AG04450 (cell line): ENCODE measurements at regions not wholly inside any gene's neighbourhood (a gene's known extent, or its start where the extent isn't known, plus 50 kb on each side); places are given as distances from the start of the nearest gene placed in this dataset.

Experiments
- CTCF ChIA-PET: fragments of 300-600, 350-600 bp; formaldehyde crosslinking; extraction: SDS; loops from one replicate; lab custom pipeline; 2022; ENCODE audit warnings: antibody characterized with exemption, inconsistent platforms; lab: Charles Lee
- POLR2A ChIA-PET: fragments of 350-600 bp; formaldehyde crosslinking; extraction: SDS; loops from one replicate; lab custom pipeline; 2021; ENCODE audit warnings: antibody characterized with exemption, inconsistent platforms; lab: Yijun Ruan, JAX
- DNase-seq: peaks from one replicate; pipeline ENCODE4 v3.0.0-alpha.2; 2011; ENCODE audit warnings: low read depth, low spot score
- H3K27ac ChIP-seq: one replicate; pipeline ENCODE4 v1.5.1; 2012; ENCODE audit warnings: low read depth, low read length, control low read depth
- H3K27me3 ChIP-seq: one replicate; pipeline ENCODE4 v1.6.0; 2012; ENCODE audit warnings: low read length; ENCODE audit not compliant: control insufficient read depth, insufficient read depth
- H3K4me3 ChIP-seq: 2 replicates; pipeline ENCODE4 v1.5.1; 2011; ENCODE audit warnings: mild to moderate bottlenecking, low read depth, low read length, control low read depth
- H3K9me3 ChIP-seq: 2 replicates; pipeline ENCODE4 v1.5.1; 2012; ENCODE audit warnings: low read length; ENCODE audit not compliant: control insufficient read depth, insufficient read depth
- TF ChIP-seq, protein P1 (sequence below): IDR thresholded peaks from 2 replicates; pipeline ENCODE4 v1.5.1; 2011; ENCODE audit warnings: low read depth, low read length, control low read depth, inconsistent platforms

DNA sequence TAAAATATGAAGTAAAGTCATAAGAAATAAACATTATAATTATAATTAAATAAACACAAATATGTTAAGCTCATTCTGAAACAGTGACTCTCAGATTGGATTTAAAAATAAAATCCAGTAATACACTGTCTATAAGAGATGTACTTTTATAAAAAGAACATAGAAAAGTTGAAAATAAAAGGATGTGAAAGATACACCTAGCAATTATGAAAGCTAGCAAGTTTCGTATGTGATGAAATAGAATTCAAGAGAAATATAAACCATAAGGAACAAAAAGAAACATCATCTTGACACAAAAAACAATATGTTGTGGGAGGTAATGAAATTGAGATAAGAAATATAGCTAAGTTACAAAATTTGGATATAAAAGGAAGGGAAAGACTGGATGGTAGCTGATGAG lies 128.6 kb upstream of the CNR1 start:
- DNase-seq, result no peak
- H3K27ac ChIP-seq, result no peak overlapping the region
- H3K4me3 ChIP-seq, result no peak overlapping the region
- H3K27me3 ChIP-seq, result no peaks in the 10 kb centered on the region
- TF ChIP-seq, protein P1, sequence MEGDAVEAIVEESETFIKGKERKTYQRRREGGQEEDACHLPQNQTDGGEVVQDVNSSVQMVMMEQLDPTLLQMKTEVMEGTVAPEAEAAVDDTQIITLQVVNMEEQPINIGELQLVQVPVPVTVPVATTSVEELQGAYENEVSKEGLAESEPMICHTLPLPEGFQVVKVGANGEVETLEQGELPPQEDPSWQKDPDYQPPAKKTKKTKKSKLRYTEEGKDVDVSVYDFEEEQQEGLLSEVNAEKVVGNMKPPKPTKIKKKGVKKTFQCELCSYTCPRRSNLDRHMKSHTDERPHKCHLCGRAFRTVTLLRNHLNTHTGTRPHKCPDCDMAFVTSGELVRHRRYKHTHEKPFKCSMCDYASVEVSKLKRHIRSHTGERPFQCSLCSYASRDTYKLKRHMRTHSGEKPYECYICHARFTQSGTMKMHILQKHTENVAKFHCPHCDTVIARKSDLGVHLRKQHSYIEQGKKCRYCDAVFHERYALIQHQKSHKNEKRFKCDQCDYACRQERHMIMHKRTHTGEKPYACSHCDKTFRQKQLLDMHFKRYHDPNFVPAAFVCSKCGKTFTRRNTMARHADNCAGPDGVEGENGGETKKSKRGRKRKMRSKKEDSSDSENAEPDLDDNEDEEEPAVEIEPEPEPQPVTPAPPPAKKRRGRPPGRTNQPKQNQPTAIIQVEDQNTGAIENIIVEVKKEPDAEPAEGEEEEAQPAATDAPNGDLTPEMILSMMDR, result no peak
- CTCF ChIA-PET, result no interaction called here
- POLR2A ChIA-PET, result no interaction called here
- no peaks in the 10 kb centered on the region for H3K9me3 ChIP-seq

GRCh38 chr6:88290411-88290810 lies 124.3 kb upstream of the CNR1 start:
- CTCF ChIA-PET, result no interaction called here
- TF ChIP-seq, protein P1, result no peak
- Histone ChIP-seq H3K27ac (no peak overlapping the region), H3K9me3 (peaks cover 3% of the 10 kb centered on the region), H3K27me3 (no peaks in the 10 kb centered on the region), H3K4me3 (no peak overlapping the region)
- POLR2A ChIA-PET, result no interaction called here
- no peak for DNase-seq

- no peak for DNase-seq
- POLR2A ChIA-PET, result no interaction called here
- TF ChIP-seq, protein P1, result no peak
Measured at GRCh38 chr6:88287696-88288095, 121.5 kb upstream of the CNR1 start.

GRCh38 chr6:88276331-88276730 lies 110.2 kb upstream of the CNR1 start:
- ChIA-PET CTCF (no interaction called here), POLR2A (no interaction called here)
- Histone ChIP-seq H3K9me3 (peaks cover 26% of the 10 kb centered on the region), H3K27ac (no peak overlapping the region), H3K4me3 (no peak overlapping the region), H3K27me3 (no peaks in the 10 kb centered on the region)
- TF ChIP-seq, protein P1, result no peak
- no peak for DNase-seq

More at GRCh38 chr6:88287696-88288095, 121.5 kb upstream of the CNR1 start:
- no peak overlapping the region for H3K4me3 ChIP-seq
- H3K27ac ChIP-seq, result no peak overlapping the region
- peaks cover 3% of the 10 kb centered on the region for H3K9me3 ChIP-seq
- no peaks in the 10 kb centered on the region for H3K27me3 ChIP-seq
- CTCF ChIA-PET, result no interaction called here

DNA sequence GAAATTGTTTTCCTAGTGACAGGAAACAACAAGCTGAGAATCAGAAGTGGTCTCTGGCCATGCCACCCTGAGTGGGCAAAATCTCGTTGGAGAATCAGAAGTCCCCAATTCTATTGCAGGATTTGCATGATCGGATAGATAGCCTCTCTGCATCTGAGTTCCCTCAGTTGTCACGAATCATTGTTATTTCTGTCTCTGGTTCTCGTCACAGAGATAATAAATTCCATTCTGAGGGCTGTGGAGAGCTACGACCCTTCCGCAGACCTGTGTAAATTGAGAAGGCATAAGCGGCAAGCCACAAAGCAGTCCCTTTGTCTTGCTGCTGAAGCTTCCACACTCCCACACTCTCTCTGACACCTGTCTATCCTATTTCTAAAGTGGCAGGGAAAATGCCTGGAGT lies 102.4 kb upstream of the CNR1 start:
- Histone ChIP-seq H3K27ac (no peak overlapping the region), H3K27me3 (no peaks in the 10 kb centered on the region), H3K4me3 (no peak overlapping the region), H3K9me3 (peaks cover 3% of the 10 kb centered on the region)
- DNase-seq, result no peak
- POLR2A ChIA-PET, result no interaction called here
- TF ChIP-seq, protein P1, result no peak
- CTCF ChIA-PET, result no interaction called here
